OCI-LY1 (cell line): ENCODE measurements at regions not wholly inside any gene's neighbourhood (a gene's known extent, or its start where the extent isn't known, plus 50 kb on each side); places are given as distances from the start of the nearest gene placed in this dataset.

ENCODE experiments used
- H2AFZ ChIP-seq: fragments of 200-600 bp; sonication (generic), shearing (Covaris generic); 2 replicates; pipeline ENCODE4 v1.6.0; 2014; ENCODE audit warnings: antibody characterized with exemption, mild to moderate bottlenecking, low read length
- H3F3A ChIP-seq: fragments of 200-600 bp; sonication (generic), shearing (Covaris generic); 2 replicates; pipeline ENCODE4 v1.6.0; 2014; ENCODE audit warnings: mild to moderate bottlenecking, antibody characterized with exemption, low read length, moderate library complexity; ENCODE audit not compliant: insufficient read depth
- H3K27ac ChIP-seq: fragments of 200-600 bp; sonication (generic); 2 replicates; pipeline ENCODE4 v1.5.1; 2014; ENCODE audit warnings: low read length, mixed run types, mild to moderate bottlenecking, low read depth; ENCODE audit not compliant: poor library complexity, severe bottlenecking
- H3K27me3 ChIP-seq: fragments of 200-600 bp; sonication (generic); 2 replicates; pipeline ENCODE4 v1.6.0; 2014; ENCODE audit warnings: antibody characterized with exemption, mild to moderate bottlenecking, low read length, moderate library complexity; ENCODE audit not compliant: insufficient read depth
- H3K36me3 ChIP-seq: fragments of 200-600 bp; sonication (generic); 2 replicates; pipeline ENCODE4 v1.6.1; 2014; ENCODE audit warnings: mild to moderate bottlenecking, antibody characterized with exemption, low read length, moderate library complexity, mixed read lengths; ENCODE audit not compliant: insufficient read depth
- H3K4me1 ChIP-seq: fragments of 200-600 bp; sonication (generic); 2 replicates; pipeline ENCODE4 v1.5.1; 2014; ENCODE audit warnings: mild to moderate bottlenecking, low read length, moderate library complexity; ENCODE audit not compliant: insufficient read depth, severe bottlenecking
- H3K4me2 ChIP-seq: fragments of 200-600 bp; sonication (generic), shearing (Covaris generic); 2 replicates; pipeline ENCODE4 v1.6.1; 2014; ENCODE audit warnings: low read length
- H3K4me3 ChIP-seq: fragments of 200-600 bp; sonication (generic); 2 replicates; pipeline ENCODE4 v1.5.1; 2014; ENCODE audit warnings: low read length, low read depth, mild to moderate bottlenecking, mixed read lengths; ENCODE audit not compliant: poor library complexity, severe bottlenecking
- H3K79me2 ChIP-seq: fragments of 200-600 bp; shearing (Covaris generic); 2 replicates; pipeline ENCODE4 v1.6.1; 2016; ENCODE audit warnings: mixed run types, low read length, mixed read lengths; ENCODE audit not compliant: insufficient read depth
- H3K9ac ChIP-seq: fragments of 200-600 bp; sonication (generic), shearing (Covaris generic); 2 replicates; pipeline ENCODE4 v1.6.1; 2014; ENCODE audit warnings: mild to moderate bottlenecking, low read length, mixed read lengths
- H3K9me2 ChIP-seq: fragments of 200-600 bp; sonication (generic), shearing (Covaris generic); 2 replicates; pipeline ENCODE4 v1.6.1; 2014; ENCODE audit warnings: low read depth, mild to moderate bottlenecking, low read length, mixed read lengths
- H3K9me3 ChIP-seq: fragments of 200-600 bp; shearing (Covaris generic); 2 replicates; pipeline ENCODE4 v1.6.1; 2014; ENCODE audit warnings: low read length, mixed read lengths
- H4K20me1 ChIP-seq: fragments of 200-600 bp; sonication (generic), shearing (Covaris generic); 2 replicates; pipeline ENCODE4 v1.6.0; 2016; ENCODE audit warnings: mild to moderate bottlenecking, low read length; ENCODE audit not compliant: insufficient read depth
- EZH2 ChIP-seq: fragments of 200-600 bp; sonication (generic), shearing (Covaris generic); IDR thresholded peaks from 2 replicates; pipeline ENCODE4 v1.8.0; 2017; ENCODE audit warnings: borderline replicate concordance, mixed run types, mild to moderate bottlenecking, antibody characterized with exemption, low read length, moderate library complexity, mixed read lengths
- TF ChIP-seq, protein P1 (sequence below): fragments of 200-600 bp; sonication (generic), shearing (Covaris generic); IDR thresholded peaks from 2 replicates; pipeline ENCODE4 v1.5.1; 2017; ENCODE audit warnings: mild to moderate bottlenecking, antibody characterized with exemption, low read length, moderate library complexity, mixed read lengths

- TF ChIP-seq, protein P1, sequence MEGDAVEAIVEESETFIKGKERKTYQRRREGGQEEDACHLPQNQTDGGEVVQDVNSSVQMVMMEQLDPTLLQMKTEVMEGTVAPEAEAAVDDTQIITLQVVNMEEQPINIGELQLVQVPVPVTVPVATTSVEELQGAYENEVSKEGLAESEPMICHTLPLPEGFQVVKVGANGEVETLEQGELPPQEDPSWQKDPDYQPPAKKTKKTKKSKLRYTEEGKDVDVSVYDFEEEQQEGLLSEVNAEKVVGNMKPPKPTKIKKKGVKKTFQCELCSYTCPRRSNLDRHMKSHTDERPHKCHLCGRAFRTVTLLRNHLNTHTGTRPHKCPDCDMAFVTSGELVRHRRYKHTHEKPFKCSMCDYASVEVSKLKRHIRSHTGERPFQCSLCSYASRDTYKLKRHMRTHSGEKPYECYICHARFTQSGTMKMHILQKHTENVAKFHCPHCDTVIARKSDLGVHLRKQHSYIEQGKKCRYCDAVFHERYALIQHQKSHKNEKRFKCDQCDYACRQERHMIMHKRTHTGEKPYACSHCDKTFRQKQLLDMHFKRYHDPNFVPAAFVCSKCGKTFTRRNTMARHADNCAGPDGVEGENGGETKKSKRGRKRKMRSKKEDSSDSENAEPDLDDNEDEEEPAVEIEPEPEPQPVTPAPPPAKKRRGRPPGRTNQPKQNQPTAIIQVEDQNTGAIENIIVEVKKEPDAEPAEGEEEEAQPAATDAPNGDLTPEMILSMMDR, result no peak
- no peak for TF ChIP-seq EZH2
- Histone ChIP-seq H3K4me1 (no peaks in the 10 kb centered on the region), H3K27ac (no peak overlapping the region), H2AFZ (no peak overlapping the region), H3K4me2 (no peak overlapping the region), H4K20me1 (no peaks in the 10 kb centered on the region), H3K79me2 (no peaks in the 10 kb centered on the region), H3K4me3 (no peak overlapping the region), H3K9me2 (no peaks in the 10 kb centered on the region), H3F3A (no peaks in the 10 kb centered on the region), H3K9me3 (no peaks in the 10 kb centered on the region), H3K9ac (no peak overlapping the region), H3K36me3 (no peaks in the 10 kb centered on the region), H3K27me3 (no peaks in the 10 kb centered on the region)
These were observed 96.5 kb downstream of the ASB9 start for GRCh38 chrX:15173411-15173810.

DNA sequence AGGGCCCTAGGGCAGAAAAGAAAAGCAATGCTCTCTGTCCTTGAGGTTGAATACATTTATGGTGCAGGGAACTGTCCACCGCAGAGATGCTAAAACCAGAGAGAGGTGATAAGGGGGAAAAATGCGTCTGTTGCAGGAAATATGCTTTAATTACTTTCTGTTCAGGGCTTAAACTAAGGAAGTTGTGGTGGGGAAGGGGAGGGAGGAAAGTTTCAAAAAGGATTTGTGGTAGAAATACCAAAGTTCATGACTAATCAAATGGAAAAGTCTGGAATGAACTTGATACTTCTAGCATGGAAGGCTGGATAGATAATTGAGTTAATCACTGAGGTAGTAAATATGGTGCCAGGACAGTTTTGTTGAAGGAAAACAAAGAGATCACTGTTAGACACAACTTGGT is 99.0 kb downstream of the ASB9 start:
- Histone ChIP-seq H3K27ac (no peak overlapping the region), H2AFZ (no peak overlapping the region), H3K79me2 (no peaks in the 10 kb centered on the region), H3K4me3 (no peak overlapping the region), H4K20me1 (no peaks in the 10 kb centered on the region), H3K4me2 (no peak overlapping the region), H3K36me3 (no peaks in the 10 kb centered on the region), H3K9ac (no peak overlapping the region), H3F3A (no peaks in the 10 kb centered on the region), H3K4me1 (no peaks in the 10 kb centered on the region), H3K9me3 (no peaks in the 10 kb centered on the region), H3K27me3 (no peaks in the 10 kb centered on the region), H3K9me2 (no peaks in the 10 kb centered on the region)
- no peak for TF ChIP-seq EZH2
- TF ChIP-seq, protein P1, result no peak

GRCh38 chrX:15167826-15168225 is 102.1 kb downstream of the ASB9 start:
- Histone ChIP-seq H3K4me3 (no peak overlapping the region), H3K4me1 (no peaks in the 10 kb centered on the region)
- TF ChIP-seq, protein P1, result no peak
- no peak for TF ChIP-seq EZH2

More at GRCh38 chrX:15167826-15168225, 102.1 kb downstream of the ASB9 start:
- H3K9me3 ChIP-seq, result no peaks in the 10 kb centered on the region
- no peak overlapping the region for H2AFZ ChIP-seq
- H3K9me2 ChIP-seq, result no peaks in the 10 kb centered on the region
- H3K4me2 ChIP-seq, result no peak overlapping the region
- no peak overlapping the region for H3K27ac ChIP-seq
- H3K27me3 ChIP-seq, result no peaks in the 10 kb centered on the region
- no peaks in the 10 kb centered on the region for H3K79me2 ChIP-seq
- H3F3A ChIP-seq, result no peaks in the 10 kb centered on the region
- no peak overlapping the region for H3K9ac ChIP-seq
- no peaks in the 10 kb centered on the region for H4K20me1 ChIP-seq
- H3K36me3 ChIP-seq, result no peaks in the 10 kb centered on the region
